ENCODE measurements at regions not wholly inside any gene's neighbourhood (a gene's known extent, or its start where the extent isn't known, plus 50 kb on each side); places are given as distances from the start of the nearest gene placed in this dataset.

DNA sequence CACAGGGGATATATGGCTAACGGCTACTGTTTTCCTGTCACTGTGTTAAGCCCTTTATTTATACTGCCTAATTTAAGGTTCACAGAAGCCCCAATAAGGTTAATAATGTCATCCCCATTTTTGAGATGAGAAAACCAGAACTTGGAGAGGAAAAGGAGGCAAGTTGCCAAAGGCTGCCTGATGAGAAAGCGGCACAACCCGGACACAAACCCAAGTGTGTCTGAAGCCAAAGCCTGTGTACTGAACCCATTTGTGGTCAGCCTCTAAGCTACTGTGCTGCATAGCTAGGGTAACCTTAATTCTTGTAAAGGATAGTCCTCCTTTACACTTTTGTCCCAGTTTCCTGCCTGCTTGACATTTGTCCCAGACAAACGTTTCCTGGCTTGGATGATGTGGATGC, 954.7 kb upstream of the FANCL start:
- TF ChIP-seq, protein P1, sequence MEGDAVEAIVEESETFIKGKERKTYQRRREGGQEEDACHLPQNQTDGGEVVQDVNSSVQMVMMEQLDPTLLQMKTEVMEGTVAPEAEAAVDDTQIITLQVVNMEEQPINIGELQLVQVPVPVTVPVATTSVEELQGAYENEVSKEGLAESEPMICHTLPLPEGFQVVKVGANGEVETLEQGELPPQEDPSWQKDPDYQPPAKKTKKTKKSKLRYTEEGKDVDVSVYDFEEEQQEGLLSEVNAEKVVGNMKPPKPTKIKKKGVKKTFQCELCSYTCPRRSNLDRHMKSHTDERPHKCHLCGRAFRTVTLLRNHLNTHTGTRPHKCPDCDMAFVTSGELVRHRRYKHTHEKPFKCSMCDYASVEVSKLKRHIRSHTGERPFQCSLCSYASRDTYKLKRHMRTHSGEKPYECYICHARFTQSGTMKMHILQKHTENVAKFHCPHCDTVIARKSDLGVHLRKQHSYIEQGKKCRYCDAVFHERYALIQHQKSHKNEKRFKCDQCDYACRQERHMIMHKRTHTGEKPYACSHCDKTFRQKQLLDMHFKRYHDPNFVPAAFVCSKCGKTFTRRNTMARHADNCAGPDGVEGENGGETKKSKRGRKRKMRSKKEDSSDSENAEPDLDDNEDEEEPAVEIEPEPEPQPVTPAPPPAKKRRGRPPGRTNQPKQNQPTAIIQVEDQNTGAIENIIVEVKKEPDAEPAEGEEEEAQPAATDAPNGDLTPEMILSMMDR (IDR thresholded peaks at IDR 0.05; ENCODE audit: low read length) = no peak
- TF ChIP-seq EZH2phosphoT487 (IDR thresholded peaks at IDR 0.05; ENCODE audit: low read length) = no peak

All from MM.1S (cell line).